ENCODE measurements at regions not wholly inside any gene's neighbourhood (a gene's known extent, or its start where the extent isn't known, plus 50 kb on each side); places are given as distances from the start of the nearest gene placed in this dataset.

DNA sequence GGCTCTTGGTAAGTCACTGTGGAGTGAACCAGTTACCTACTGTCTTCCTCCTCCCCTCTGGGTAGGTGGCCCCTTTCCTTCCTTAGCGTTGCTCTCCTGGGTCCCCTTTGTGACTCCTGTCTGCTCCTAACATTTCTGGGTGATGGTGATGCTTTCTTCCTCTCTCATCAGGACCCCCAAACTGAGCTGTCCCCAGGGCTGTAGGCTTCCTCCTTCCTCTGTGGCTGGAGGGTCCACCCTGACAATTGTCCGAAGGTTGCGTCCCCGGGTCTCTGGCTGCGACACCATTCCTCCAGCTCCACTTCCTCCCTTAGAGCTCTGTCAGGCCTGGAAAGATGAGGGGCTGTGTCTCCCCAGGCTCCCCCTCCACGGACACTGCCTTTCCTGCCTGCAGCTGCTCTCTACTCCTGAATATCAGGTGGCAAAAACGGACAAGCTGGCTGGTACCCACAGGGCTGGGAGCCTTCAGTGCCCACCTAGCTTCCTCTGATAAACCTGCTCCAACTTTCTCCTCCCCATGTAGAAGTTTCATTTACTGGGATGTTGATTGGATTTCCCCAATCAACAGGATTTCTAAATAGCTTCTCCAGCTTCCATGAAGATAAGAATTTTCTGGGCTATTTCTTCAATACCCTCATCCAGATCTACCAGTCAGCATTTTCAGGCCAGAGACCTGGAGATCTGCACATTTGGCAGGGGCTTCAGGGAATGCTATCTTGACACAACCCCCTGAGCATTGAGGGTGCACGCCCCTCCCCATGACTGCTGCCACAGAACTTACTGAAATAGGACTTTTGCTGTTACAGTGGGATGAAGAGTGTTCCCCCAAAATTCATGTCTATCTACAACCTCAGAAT is 506.5 kb downstream of the TCERG1L start:
- H3K4me1 Mint-ChIP-seq: no peaks in the 10 kb centered on the region
- no peak overlapping the region for H3K4me3 Mint-ChIP-seq
- TF ChIP-seq STAT1 (IDR thresholded peaks at IDR 0.05; ENCODE audit: unreplicated experiment): no peak
- TF ChIP-seq, protein P1, sequence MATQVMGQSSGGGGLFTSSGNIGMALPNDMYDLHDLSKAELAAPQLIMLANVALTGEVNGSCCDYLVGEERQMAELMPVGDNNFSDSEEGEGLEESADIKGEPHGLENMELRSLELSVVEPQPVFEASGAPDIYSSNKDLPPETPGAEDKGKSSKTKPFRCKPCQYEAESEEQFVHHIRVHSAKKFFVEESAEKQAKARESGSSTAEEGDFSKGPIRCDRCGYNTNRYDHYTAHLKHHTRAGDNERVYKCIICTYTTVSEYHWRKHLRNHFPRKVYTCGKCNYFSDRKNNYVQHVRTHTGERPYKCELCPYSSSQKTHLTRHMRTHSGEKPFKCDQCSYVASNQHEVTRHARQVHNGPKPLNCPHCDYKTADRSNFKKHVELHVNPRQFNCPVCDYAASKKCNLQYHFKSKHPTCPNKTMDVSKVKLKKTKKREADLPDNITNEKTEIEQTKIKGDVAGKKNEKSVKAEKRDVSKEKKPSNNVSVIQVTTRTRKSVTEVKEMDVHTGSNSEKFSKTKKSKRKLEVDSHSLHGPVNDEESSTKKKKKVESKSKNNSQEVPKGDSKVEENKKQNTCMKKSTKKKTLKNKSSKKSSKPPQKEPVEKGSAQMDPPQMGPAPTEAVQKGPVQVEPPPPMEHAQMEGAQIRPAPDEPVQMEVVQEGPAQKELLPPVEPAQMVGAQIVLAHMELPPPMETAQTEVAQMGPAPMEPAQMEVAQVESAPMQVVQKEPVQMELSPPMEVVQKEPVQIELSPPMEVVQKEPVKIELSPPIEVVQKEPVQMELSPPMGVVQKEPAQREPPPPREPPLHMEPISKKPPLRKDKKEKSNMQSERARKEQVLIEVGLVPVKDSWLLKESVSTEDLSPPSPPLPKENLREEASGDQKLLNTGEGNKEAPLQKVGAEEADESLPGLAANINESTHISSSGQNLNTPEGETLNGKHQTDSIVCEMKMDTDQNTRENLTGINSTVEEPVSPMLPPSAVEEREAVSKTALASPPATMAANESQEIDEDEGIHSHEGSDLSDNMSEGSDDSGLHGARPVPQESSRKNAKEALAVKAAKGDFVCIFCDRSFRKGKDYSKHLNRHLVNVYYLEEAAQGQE (IDR thresholded peaks at IDR 0.05; ENCODE audit: unreplicated experiment): no peak
- TF ChIP-seq NANOG (IDR thresholded peaks at IDR 0.05; ENCODE audit: borderline replicate concordance): no peak
- TF ChIP-seq, protein P2, sequence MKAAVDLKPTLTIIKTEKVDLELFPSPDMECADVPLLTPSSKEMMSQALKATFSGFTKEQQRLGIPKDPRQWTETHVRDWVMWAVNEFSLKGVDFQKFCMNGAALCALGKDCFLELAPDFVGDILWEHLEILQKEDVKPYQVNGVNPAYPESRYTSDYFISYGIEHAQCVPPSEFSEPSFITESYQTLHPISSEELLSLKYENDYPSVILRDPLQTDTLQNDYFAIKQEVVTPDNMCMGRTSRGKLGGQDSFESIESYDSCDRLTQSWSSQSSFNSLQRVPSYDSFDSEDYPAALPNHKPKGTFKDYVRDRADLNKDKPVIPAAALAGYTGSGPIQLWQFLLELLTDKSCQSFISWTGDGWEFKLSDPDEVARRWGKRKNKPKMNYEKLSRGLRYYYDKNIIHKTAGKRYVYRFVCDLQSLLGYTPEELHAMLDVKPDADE (IDR thresholded peaks at IDR 0.05): no peak
- TF ChIP-seq ZNF331 (CRISPR knock-in tag; IDR thresholded peaks at IDR 0.05; ENCODE audit: low read depth): no peak
- TF ChIP-seq EZH2 (IDR thresholded peaks at IDR 0.05; ENCODE audit: low read depth, unreplicated experiment): no peak
- TF ChIP-seq, protein P3, sequence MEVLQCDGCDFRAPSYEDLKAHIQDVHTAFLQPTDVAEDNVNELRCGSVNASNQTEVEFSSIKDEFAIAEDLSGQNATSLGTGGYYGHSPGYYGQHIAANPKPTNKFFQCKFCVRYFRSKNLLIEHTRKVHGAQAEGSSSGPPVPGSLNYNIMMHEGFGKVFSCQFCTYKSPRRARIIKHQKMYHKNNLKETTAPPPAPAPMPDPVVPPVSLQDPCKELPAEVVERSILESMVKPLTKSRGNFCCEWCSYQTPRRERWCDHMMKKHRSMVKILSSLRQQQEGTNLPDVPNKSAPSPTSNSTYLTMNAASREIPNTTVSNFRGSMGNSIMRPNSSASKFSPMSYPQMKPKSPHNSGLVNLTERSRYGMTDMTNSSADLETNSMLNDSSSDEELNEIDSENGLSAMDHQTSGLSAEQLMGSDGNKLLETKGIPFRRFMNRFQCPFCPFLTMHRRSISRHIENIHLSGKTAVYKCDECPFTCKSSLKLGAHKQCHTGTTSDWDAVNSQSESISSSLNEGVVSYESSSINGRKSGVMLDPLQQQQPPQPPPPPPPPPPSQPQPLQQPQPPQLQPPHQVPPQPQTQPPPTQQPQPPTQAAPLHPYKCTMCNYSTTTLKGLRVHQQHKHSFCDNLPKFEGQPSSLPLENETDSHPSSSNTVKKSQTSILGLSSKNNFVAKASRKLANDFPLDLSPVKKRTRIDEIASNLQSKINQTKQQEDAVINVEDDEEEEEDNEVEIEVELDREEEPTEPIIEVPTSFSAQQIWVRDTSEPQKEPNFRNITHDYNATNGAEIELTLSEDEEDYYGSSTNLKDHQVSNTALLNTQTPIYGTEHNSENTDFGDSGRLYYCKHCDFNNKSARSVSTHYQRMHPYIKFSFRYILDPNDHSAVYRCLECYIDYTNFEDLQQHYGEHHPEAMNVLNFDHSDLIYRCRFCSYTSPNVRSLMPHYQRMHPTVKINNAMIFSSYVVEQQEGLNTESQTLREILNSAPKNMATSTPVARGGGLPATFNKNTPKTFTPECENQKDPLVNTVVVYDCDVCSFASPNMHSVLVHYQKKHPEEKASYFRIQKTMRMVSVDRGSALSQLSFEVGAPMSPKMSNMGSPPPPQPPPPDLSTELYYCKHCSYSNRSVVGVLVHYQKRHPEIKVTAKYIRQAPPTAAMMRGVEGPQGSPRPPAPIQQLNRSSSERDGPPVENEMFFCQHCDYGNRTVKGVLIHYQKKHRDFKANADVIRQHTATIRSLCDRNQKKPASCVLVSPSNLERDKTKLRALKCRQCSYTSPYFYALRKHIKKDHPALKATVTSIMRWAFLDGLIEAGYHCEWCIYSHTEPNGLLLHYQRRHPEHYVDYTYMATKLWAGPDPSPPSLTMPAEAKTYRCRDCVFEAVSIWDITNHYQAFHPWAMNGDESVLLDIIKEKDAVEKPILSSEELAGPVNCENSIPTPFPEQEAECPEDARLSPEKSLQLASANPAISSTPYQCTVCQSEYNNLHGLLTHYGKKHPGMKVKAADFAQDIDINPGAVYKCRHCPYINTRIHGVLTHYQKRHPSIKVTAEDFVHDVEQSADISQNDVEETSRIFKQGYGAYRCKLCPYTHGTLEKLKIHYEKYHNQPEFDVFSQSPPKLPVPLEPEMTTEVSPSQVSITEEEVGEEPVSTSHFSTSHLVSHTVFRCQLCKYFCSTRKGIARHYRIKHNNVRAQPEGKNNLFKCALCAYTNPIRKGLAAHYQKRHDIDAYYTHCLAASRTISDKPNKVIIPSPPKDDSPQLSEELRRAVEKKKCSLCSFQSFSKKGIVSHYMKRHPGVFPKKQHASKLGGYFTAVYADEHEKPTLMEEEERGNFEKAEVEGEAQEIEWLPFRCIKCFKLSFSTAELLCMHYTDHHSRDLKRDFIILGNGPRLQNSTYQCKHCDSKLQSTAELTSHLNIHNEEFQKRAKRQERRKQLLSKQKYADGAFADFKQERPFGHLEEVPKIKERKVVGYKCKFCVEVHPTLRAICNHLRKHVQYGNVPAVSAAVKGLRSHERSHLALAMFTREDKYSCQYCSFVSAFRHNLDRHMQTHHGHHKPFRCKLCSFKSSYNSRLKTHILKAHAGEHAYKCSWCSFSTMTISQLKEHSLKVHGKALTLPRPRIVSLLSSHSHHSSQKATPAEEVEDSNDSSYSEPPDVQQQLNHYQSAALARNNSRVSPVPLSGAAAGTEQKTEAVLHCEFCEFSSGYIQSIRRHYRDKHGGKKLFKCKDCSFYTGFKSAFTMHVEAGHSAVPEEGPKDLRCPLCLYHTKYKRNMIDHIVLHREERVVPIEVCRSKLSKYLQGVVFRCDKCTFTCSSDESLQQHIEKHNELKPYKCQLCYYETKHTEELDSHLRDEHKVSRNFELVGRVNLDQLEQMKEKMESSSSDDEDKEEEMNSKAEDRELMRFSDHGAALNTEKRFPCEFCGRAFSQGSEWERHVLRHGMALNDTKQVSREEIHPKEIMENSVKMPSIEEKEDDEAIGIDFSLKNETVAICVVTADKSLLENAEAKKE (CRISPR knock-in tag; IDR thresholded peaks at IDR 0.05): no peak
- no peak for TF ChIP-seq CREB1 (CRISPR knock-in tag; IDR thresholded peaks at IDR 0.05; ENCODE audit: low read depth)
- TF ChIP-seq, protein P4, sequence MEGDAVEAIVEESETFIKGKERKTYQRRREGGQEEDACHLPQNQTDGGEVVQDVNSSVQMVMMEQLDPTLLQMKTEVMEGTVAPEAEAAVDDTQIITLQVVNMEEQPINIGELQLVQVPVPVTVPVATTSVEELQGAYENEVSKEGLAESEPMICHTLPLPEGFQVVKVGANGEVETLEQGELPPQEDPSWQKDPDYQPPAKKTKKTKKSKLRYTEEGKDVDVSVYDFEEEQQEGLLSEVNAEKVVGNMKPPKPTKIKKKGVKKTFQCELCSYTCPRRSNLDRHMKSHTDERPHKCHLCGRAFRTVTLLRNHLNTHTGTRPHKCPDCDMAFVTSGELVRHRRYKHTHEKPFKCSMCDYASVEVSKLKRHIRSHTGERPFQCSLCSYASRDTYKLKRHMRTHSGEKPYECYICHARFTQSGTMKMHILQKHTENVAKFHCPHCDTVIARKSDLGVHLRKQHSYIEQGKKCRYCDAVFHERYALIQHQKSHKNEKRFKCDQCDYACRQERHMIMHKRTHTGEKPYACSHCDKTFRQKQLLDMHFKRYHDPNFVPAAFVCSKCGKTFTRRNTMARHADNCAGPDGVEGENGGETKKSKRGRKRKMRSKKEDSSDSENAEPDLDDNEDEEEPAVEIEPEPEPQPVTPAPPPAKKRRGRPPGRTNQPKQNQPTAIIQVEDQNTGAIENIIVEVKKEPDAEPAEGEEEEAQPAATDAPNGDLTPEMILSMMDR (conservative IDR thresholded peaks at IDR 0.05; ENCODE audit: low read depth in 2 of 2): no peak
- no peak overlapping the region for H3K4me3 ChIP-seq
- no peak overlapping the region for H2AFZ ChIP-seq
- no peak for ATAC-seq
- peaks cover 4% of the 10 kb centered on the region for H3K27me3 Mint-ChIP-seq (ENCODE audit: insufficient read depth, low read depth, poor library complexity)
- no peaks in the 10 kb centered on the region for H3F3A ChIP-seq (replicated peaks; ENCODE audit: low read depth)
- H3K27ac Mint-ChIP-seq: no peak overlapping the region
- no peak for DNase-seq (ENCODE audit: low spot score)
- no peaks in the 10 kb centered on the region for H3K4me1 ChIP-seq (ENCODE audit: insufficient read depth)
- peaks cover 6% of the 10 kb centered on the region; the same call in 2 of the 3 replicates for H3K36me3 Mint-ChIP-seq (ENCODE audit: low read depth)
- H3K27ac ChIP-seq (ENCODE audit: low read depth): no peak overlapping the region
- no peaks in the 10 kb centered on the region for H4K20me1 ChIP-seq (replicated peaks; ENCODE audit: insufficient read depth)
- H3K4me2 ChIP-seq: no peak overlapping the region
- H3K27me3 ChIP-seq (ENCODE audit: insufficient read depth): no peaks in the 10 kb centered on the region
- no peaks in the 10 kb centered on the region for H3K36me3 ChIP-seq (ENCODE audit: insufficient read depth)
- H3K79me2 ChIP-seq (replicated peaks; ENCODE audit: insufficient read depth): no peaks in the 10 kb centered on the region
- no peaks in the 10 kb centered on the region for H3K9me2 ChIP-seq (ENCODE audit: insufficient read depth)
- peaks cover 87% of the 10 kb centered on the region for H3K9me3 Mint-ChIP-seq

Data from GM23338 (cell line).